Endodermal cell (in vitro differentiated cells): ENCODE measurements at regions not wholly inside any gene's neighbourhood (a gene's known extent, or its start where the extent isn't known, plus 50 kb on each side); places are given as distances from the start of the nearest gene placed in this dataset.
A peak's percentile ranks its signal among the peaks of the same experiment; 100 is the strongest.

ENCODE experiments used
- DNase-seq: peaks from one replicate; pipeline ENCODE4 v3.0.0-alpha.2; 2017
- H3K27ac ChIP-seq: 2 replicates; pipeline ENCODE4 v1.5.1; 2013; ENCODE audit warnings: mild to moderate bottlenecking, low read depth, low read length, moderate library complexity
- H3K27me3 ChIP-seq: 2 replicates; pipeline ENCODE4 v1.6.1; 2013; ENCODE audit warnings: mild to moderate bottlenecking, low read length, moderate library complexity; ENCODE audit not compliant: insufficient read depth, control insufficient read depth, poor library complexity, severe bottlenecking
- H3K36me3 ChIP-seq: 2 replicates; pipeline ENCODE4 v1.7.0; 2013; ENCODE audit warnings: mild to moderate bottlenecking, low read length, moderate library complexity; ENCODE audit not compliant: control insufficient read depth, insufficient read depth
- H3K4me1 ChIP-seq: one replicate; pipeline ENCODE4 v1.7.0; 2013; ENCODE audit warnings: low read length; ENCODE audit not compliant: control insufficient read depth, insufficient read depth
- H3K4me3 ChIP-seq: 2 replicates; pipeline ENCODE4 v1.5.1; 2013; ENCODE audit warnings: mild to moderate bottlenecking, low read length, moderate library complexity
- H3K9ac ChIP-seq: 2 replicates; pipeline ENCODE4 v1.6.1; 2013; ENCODE audit warnings: mild to moderate bottlenecking, low read length, moderate library complexity; ENCODE audit not compliant: poor library complexity, severe bottlenecking; ENCODE audit errors: extremely low read depth
- H3K9me3 ChIP-seq: 2 replicates; pipeline ENCODE4 v1.6.1; 2013; ENCODE audit warnings: mild to moderate bottlenecking, low read length, moderate library complexity; ENCODE audit not compliant: control insufficient read depth
- H3K27ac Mint-ChIP-seq: 2 replicates; pipeline ENCODE4 v1.8.0; 2020; ENCODE audit warnings: mixed read lengths
- H3K27me3 Mint-ChIP-seq: 2 replicates; pipeline ENCODE4 v1.8.0; 2021; ENCODE audit warnings: mild to moderate bottlenecking, mixed read lengths; ENCODE audit not compliant: insufficient read depth
- H3K36me3 Mint-ChIP-seq: 2 replicates; pipeline ENCODE4 v1.8.0; 2020; ENCODE audit warnings: low read depth, mixed read lengths
- H3K4me1 Mint-ChIP-seq: 2 replicates; pipeline ENCODE4 v1.8.0; 2020; ENCODE audit warnings: mixed read lengths
- H3K4me3 Mint-ChIP-seq: 2 replicates; pipeline ENCODE4 v1.8.0; 2020; ENCODE audit warnings: mild to moderate bottlenecking, moderate library complexity, mixed read lengths
- H3K9me3 Mint-ChIP-seq: 2 replicates; pipeline ENCODE4 v1.8.0; 2020; ENCODE audit warnings: mild to moderate bottlenecking, mixed read lengths
- CTCF ChIP-seq: fragments of 200-600 bp; sonication (generic); conservative IDR thresholded peaks from 2 replicates; pipeline ENCODE4 v1.5.0; 2021; ENCODE audit warnings: antibody characterized with exemption, mild to moderate bottlenecking
- WGBS, 2 experiments: methylation state at CpG; one replicate each; pipeline versions ENCODE4 v1.1.5 to v1.1.7; 2013; ENCODE audit warnings: missing lambda C conversion rate in 2 of 2, mixed read lengths in 1 of 2; ENCODE audit not compliant: insufficient coverage in 1 of 2, insufficient read length in 1 of 2; 5-methylcytosine and 5-hydroxymethylcytosine counted together

DNA sequence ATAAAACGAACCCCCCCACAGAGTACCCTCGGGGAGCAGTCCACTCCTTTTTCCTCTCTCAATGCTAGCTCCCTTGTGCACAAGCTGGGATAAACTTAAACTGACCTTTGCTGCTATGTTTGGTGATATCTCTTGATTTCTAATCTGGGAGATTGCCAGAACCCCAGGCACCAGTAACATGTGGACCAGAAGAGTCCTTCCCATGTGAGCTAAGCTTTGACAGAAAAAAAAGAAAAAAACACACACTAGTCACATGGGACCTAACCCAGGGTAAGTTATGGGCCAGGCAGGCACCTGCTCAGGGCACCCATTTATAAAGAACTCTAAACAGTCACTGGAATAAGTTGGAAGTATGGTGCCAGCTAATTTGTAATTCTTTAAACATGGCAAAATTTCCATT lies 242.6 kb downstream of the EN1 start:
- no peak overlapping the region for H3K27ac ChIP-seq
- no peaks in the 10 kb centered on the region for H3K27me3 ChIP-seq
- H3K4me3 ChIP-seq = peak overlapping the region; percentile 70
- peaks cover 11% of the 10 kb centered on the region for H3K4me1 ChIP-seq
- H3K27me3 Mint-ChIP-seq = peaks cover 6% of the 10 kb centered on the region
- peaks cover 18% of the 10 kb centered on the region for H3K4me1 Mint-ChIP-seq
- H3K9ac ChIP-seq = no peak overlapping the region
- DNase-seq = no peak
- 89 to 100% methylated on average over 1 to 2 of the region's 2 CpGs for WGBS, 2 experiments
- no peaks in the 10 kb centered on the region for H3K36me3 Mint-ChIP-seq
- peak overlapping the region; percentile 32 for H3K27ac Mint-ChIP-seq
- no peak for TF ChIP-seq CTCF
- H3K9me3 Mint-ChIP-seq = peaks cover 23% of the 10 kb centered on the region
- peaks cover 11% of the 10 kb centered on the region for H3K9me3 ChIP-seq
- peak overlapping the region; percentile 31 for H3K4me3 Mint-ChIP-seq
- no peaks in the 10 kb centered on the region for H3K36me3 ChIP-seq

DNA sequence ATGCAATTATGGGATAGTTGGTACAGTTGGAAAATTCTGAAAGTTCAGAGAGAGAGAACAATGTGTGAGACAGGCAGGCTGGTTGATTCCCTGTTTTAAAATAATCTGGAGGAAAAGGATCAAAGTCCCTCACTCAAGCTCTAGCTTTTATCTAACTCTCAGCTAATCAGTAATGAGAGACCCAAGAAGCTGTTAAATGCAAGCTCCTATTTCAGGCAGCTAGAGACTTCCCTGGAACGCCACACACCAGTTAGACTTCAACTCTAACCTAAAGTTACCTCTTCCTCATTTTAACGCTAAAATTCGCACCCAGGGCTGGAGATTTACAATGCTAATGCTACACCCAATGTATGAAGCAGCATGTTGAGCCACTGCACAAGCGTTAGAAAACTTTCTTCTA lies 243.1 kb downstream of the EN1 start:
- H3K4me3 ChIP-seq = peak overlapping the region; percentile 70
- Mint-ChIP-seq H3K36me3 (no peaks in the 10 kb centered on the region), H3K4me3 (peak overlapping the region; percentile 31), H3K9me3 (peaks cover 25% of the 10 kb centered on the region), H3K27me3 (peaks cover 6% of the 10 kb centered on the region), H3K4me1 (peaks cover 18% of the 10 kb centered on the region), H3K27ac (peak overlapping the region; percentile 32)
- peaks cover 11% of the 10 kb centered on the region for H3K9me3 ChIP-seq
- no peak overlapping the region for H3K27ac ChIP-seq
- no peak overlapping the region for H3K9ac ChIP-seq
- no peak for DNase-seq
- no peaks in the 10 kb centered on the region for H3K36me3 ChIP-seq
- H3K27me3 ChIP-seq = no peaks in the 10 kb centered on the region
- H3K4me1 ChIP-seq = peaks cover 11% of the 10 kb centered on the region
- TF ChIP-seq CTCF = no peak
- WGBS, 2 experiments = 65 to 86% methylated on average over 4 of the region's 4 CpGs

GRCh38 chr2:118599141-118599540 lies 248.3 kb downstream of the EN1 start:
- DNase-seq = no peak
- Histone ChIP-seq H3K27ac (no peak overlapping the region), H3K9ac (no peak overlapping the region), H3K27me3 (no peaks in the 10 kb centered on the region), H3K9me3 (peaks cover 20% of the 10 kb centered on the region), H3K36me3 (no peaks in the 10 kb centered on the region), H3K4me3 (no peak overlapping the region), H3K4me1 (peaks cover 3% of the 10 kb centered on the region)
- no peak overlapping the region for H3K4me3 Mint-ChIP-seq
- H3K36me3 Mint-ChIP-seq = no peaks in the 10 kb centered on the region
- H3K27me3 Mint-ChIP-seq = peaks cover 6% of the 10 kb centered on the region
- H3K9me3 Mint-ChIP-seq = peaks cover 41% of the 10 kb centered on the region
- TF ChIP-seq CTCF = no peak
- 82 to 94% methylated on average over 2 to 3 of the region's 3 CpGs for WGBS, 2 experiments
- H3K27ac Mint-ChIP-seq = no peak overlapping the region
- peaks cover 9% of the 10 kb centered on the region for H3K4me1 Mint-ChIP-seq
